Activated CD8-positive, alpha-beta memory T cell treated with anti-CD3 and anti-CD28 coated beads, Interleukin-2, amount 10 ng/mL, durations not matched to agents 7 days and 5 days (primary cell): ENCODE measurements at regions not wholly inside any gene's neighbourhood (a gene's known extent, or its start where the extent isn't known, plus 50 kb on each side); places are given as distances from the start of the nearest gene placed in this dataset.
"Not testable (repeated sequence)": the region's sequence is repeated elsewhere in the genome, so short reads cannot be mapped to it uniquely, and the experiment has no call there.

Experiments
- ATAC-seq: fragments of 150-1000 bp; cut with Tn5 transposase; one replicate; pipeline ENCODE4 v1.10.0; 2021; ENCODE audit warnings: moderate library complexity
- CTCF ChIA-PET: fragments of 350-600 bp; sonication (Branson Sonifier 250); formaldehyde crosslinking; loops from one replicate; lab custom pipeline; 2021; ENCODE audit warnings: antibody characterized with exemption; lab: Charles Lee
- DNase-seq: peaks from one replicate; pipeline ENCODE4 v3.0.0-alpha.2; 2020
- H3K27ac Mint-ChIP-seq: one replicate; pipeline ENCODE4 v1.8.0; 2021; ENCODE audit warnings: mild to moderate bottlenecking, mixed read lengths
- H3K27me3 Mint-ChIP-seq: one replicate; pipeline ENCODE4 v1.8.0; 2021; ENCODE audit warnings: mixed read lengths
- H3K36me3 Mint-ChIP-seq: one replicate; pipeline ENCODE4 v1.8.0; 2021; ENCODE audit warnings: mild to moderate bottlenecking, mixed read lengths
- H3K4me1 Mint-ChIP-seq: one replicate; pipeline ENCODE4 v1.8.0; 2021; ENCODE audit warnings: mixed read lengths
- H3K4me3 Mint-ChIP-seq: one replicate; pipeline ENCODE4 v1.8.0; 2021; ENCODE audit warnings: mild to moderate bottlenecking, moderate library complexity, mixed read lengths
- H3K9me3 Mint-ChIP-seq: one replicate; pipeline ENCODE4 v1.8.0; 2022; ENCODE audit warnings: low read depth, mixed read lengths

DNA sequence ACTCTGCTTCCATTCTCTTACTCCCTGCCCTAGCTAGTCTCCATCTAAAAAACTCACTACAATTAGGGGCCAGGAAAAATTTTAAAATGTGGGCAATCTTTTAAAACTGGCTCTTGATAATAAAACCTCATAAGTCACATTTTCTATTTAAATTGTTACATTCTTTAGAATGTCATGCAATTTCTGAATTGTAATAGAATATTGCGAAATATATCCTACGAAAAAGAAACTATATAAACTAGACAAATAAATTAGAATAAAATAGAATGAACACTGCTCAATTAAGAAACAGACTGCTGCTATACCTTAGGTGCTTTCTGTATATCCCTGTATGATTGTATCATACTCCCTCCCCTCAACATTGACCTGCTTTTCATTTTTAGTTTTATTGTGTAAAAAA, 826.0 kb downstream of the IGSF11 start:
- Mint-ChIP-seq H3K27me3 (no peaks in the 10 kb centered on the region), H3K36me3 (no peaks in the 10 kb centered on the region), H3K4me3 (no peak overlapping the region), H3K27ac (no peak overlapping the region), H3K9me3 (peaks cover 2% of the 10 kb centered on the region), H3K4me1 (no peaks in the 10 kb centered on the region)
- CTCF ChIA-PET = no interaction called here
- ATAC-seq (no peak), DNase-seq (no peak)

DNA sequence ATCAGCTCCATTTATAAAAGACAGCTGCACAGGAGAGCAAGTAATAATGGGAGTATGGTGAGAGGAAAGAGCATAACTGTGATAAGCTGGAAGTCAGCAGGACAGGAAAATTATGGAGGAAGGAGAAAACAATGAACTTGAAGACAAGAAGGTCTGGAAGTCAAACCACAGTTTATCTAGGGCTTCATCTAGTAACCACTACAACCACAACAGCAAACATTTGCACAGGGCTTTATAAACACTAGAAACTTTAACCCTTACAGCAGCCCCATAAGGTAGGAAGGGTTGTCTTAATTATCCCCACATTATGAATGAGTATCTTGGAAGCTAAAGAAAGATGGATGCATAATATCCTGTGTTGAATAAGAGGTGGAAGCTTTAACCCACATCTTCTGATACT, 820.8 kb downstream of the IGSF11 start:
- peaks cover 2% of the 10 kb centered on the region for H3K9me3 Mint-ChIP-seq
- DNase-seq (no peak), ATAC-seq (no peak)
- H3K27ac Mint-ChIP-seq = no peak overlapping the region
- H3K4me3 Mint-ChIP-seq = no peak overlapping the region
- H3K4me1 Mint-ChIP-seq = no peaks in the 10 kb centered on the region
- no peaks in the 10 kb centered on the region for H3K36me3 Mint-ChIP-seq
- no peaks in the 10 kb centered on the region for H3K27me3 Mint-ChIP-seq
- CTCF ChIA-PET = no interaction called here

DNA sequence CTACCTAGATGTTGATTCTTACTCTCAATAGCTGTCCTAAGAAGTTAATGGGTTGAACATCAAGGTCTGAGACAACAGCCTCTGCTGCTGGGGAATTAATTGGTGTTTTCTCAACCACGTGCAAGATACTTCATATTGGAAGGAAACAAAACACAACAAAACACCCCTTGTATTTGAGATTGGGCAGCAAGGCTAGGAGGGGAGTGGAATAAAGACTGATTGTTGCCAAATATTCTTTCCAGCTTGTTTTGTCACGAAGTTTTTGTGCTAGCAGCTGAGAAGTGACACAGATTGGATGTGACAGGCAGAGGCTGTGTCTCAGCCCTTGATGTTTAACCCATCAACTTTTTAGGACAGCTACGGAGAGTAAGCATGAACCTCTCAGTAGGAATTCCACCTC, 808.4 kb downstream of the IGSF11 start:
- ATAC-seq = no peak
- Mint-ChIP-seq H3K4me1 (no peaks in the 10 kb centered on the region), H3K4me3 (no peak overlapping the region), H3K27ac (no peak overlapping the region), H3K36me3 (no peaks in the 10 kb centered on the region), H3K9me3 (peaks cover 3% of the 10 kb centered on the region), H3K27me3 (no peaks in the 10 kb centered on the region)
- no peak for DNase-seq
- CTCF ChIA-PET = no interaction called here

DNA sequence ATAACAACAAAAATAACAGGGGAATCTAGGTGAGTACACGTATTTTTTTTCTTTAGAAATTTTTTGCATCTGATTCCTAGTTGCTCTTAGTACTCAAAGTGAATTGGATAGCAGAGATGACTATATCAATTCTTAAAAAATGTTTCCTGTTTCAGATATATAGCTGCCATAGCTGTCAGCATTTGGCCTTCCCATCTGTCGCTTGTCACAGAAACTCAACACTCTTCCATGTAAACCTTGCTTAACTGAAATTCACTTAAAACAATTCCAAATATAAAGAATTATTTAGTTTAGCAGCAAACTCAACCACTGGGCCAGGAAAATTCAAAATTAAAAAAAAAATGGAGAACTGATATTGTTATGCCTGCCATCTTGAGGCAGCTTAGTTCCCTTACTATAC, 807.5 kb downstream of the IGSF11 start:
- H3K27me3 Mint-ChIP-seq = no peaks in the 10 kb centered on the region
- ATAC-seq (no peak), DNase-seq (no peak)
- CTCF ChIA-PET = no interaction called here
- H3K27ac Mint-ChIP-seq = no peak overlapping the region
- peaks cover 3% of the 10 kb centered on the region for H3K9me3 Mint-ChIP-seq
- H3K4me1 Mint-ChIP-seq = no peaks in the 10 kb centered on the region
- H3K36me3 Mint-ChIP-seq = no peaks in the 10 kb centered on the region
- no peak overlapping the region for H3K4me3 Mint-ChIP-seq

DNA sequence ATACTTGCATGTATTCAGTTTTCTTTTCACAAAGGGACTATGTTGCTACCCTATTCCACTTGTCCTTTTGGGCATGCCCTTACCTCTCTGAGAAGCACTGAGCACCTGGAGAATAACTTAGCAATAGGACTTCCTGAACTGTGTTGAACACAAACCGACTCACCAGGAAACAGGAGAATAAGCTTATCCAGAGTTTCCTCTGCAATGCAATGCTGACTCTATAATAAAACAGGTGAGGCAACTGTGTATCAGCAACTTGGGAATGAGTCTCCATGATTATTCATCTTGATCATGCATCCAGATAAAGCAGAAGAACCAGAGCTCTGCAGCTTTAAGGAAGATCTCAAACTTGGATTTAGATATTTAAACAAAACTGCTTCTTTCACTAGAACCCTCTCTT, 806.5 kb downstream of the IGSF11 start:
- DNase-seq (no peak), ATAC-seq (no peak)
- Mint-ChIP-seq H3K27me3 (no peaks in the 10 kb centered on the region), H3K4me1 (no peaks in the 10 kb centered on the region), H3K9me3 (peaks cover 3% of the 10 kb centered on the region), H3K27ac (no peak overlapping the region), H3K36me3 (no peaks in the 10 kb centered on the region), H3K4me3 (no peak overlapping the region)
- CTCF ChIA-PET = no interaction called here

DNA sequence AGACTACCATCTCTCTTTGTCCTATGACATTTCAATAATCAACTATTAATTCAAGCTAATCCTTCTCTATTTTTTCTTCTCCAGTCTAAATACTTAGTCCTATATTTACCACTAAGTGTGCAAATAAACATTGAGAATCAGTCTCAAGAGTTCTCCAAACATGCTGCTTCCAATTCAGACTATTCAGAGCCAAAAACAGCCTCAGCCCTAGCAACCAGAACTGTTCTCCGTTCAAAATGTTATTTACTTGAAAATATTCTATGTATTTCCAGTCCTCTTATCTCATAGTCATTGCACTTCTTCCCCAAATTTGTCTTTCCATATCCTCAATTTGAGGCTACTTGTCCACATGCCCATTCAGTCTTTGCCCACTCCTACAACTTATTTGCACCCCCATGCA, 805.5 kb downstream of the IGSF11 start:
- H3K36me3 Mint-ChIP-seq = no peaks in the 10 kb centered on the region
- no peak overlapping the region for H3K4me3 Mint-ChIP-seq
- ATAC-seq (no peak), DNase-seq (no peak)
- peaks cover 3% of the 10 kb centered on the region for H3K9me3 Mint-ChIP-seq
- CTCF ChIA-PET = no interaction called here
- no peaks in the 10 kb centered on the region for H3K4me1 Mint-ChIP-seq
- H3K27ac Mint-ChIP-seq = no peak overlapping the region
- H3K27me3 Mint-ChIP-seq = no peaks in the 10 kb centered on the region

DNA sequence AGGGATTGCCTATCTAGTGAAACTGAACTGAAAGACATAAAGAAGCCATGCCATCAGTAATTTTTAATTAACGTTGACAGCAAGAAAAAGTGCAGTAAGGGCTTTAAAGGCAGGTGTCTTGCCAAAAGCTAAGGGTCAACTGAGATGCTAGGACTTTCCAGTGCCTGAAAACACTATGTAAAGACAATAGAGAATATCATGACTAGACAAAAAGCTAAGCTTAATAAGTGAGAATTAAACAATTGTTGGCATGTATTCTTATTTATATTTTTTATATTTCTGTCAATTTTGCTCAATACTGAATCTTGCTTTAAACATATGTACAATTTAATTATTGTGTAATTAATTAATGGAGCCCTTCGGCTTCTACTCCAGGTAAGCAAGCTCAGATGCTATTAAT, 803.1 kb downstream of the IGSF11 start:
- Mint-ChIP-seq H3K36me3 (no peaks in the 10 kb centered on the region), H3K4me3 (no peak overlapping the region), H3K27me3 (no peaks in the 10 kb centered on the region), H3K27ac (no peak overlapping the region), H3K9me3 (peaks cover 3% of the 10 kb centered on the region), H3K4me1 (no peaks in the 10 kb centered on the region)
- CTCF ChIA-PET = no interaction called here
- ATAC-seq (no peak), DNase-seq (no peak)

DNA sequence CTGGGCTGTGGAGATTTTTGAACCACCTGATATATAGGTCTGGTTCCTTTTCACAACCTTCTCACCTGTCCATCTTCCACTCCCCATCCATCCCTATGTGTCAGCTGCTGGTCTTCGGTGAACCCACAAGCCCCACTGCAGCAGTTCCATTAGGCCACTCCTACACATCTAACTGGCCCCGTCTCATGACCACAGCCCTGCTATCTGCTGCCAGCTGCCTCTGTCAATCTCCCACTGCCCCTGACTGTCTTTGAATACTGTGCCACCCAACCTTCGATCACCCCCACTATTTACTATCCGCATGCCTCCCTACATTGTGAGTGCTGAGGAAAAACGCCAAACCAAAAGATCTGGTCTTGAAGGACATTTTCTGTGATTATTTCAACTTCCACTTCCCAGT, 795.4 kb downstream of the IGSF11 start:
- ATAC-seq (no peak), DNase-seq (no peak)
- Mint-ChIP-seq H3K27me3 (no peaks in the 10 kb centered on the region), H3K27ac (no peak overlapping the region), H3K4me1 (no peaks in the 10 kb centered on the region), H3K9me3 (peaks cover 1% of the 10 kb centered on the region), H3K36me3 (no peaks in the 10 kb centered on the region), H3K4me3 (no peak overlapping the region)
- CTCF ChIA-PET = no interaction called here

DNA sequence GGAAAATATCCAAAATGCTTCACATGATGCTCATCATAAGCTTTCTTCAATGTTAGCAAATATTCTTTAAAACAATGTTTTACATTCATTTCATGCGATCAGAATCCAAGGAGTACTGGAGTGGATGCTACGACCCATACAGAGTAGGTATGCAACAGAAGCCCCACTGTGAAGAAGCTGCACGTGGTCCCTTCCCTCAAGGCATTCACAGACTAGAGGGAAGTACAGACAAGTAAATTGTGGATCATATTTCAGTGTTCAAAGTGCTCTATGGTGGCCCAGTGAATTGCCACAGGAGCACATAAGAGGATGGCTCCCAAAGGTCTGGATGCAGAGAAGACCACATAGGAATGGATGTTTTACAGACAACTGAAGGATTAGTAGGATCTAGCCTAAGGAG, 789.9 kb downstream of the IGSF11 start:
- H3K36me3 Mint-ChIP-seq = no peaks in the 10 kb centered on the region
- ATAC-seq (no peak), DNase-seq (no peak)
- CTCF ChIA-PET = no interaction called here
- H3K9me3 Mint-ChIP-seq = peaks cover 1% of the 10 kb centered on the region
- H3K27me3 Mint-ChIP-seq = no peaks in the 10 kb centered on the region
- H3K4me3 Mint-ChIP-seq = no peak overlapping the region
- no peak overlapping the region for H3K27ac Mint-ChIP-seq
- no peaks in the 10 kb centered on the region for H3K4me1 Mint-ChIP-seq

DNA sequence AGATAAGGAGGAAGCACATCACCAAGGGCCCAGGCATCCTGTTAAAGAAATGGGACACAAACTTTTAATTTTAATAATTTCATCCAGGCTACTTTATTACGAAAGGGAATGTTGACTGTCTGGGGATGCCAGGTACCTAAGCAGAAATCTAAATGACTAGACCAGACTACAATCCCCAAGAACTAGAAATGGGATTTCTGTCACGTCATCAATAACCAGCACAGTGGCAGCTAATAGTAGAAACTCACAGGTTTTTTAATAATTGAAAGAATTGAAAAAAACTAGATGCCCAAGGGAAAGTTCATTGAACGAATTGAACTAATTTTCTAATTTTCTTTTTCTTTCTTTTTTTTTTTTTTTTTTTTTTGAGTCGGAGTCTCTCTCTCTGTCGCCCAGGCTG, 789.3 kb downstream of the IGSF11 start:
- no peaks in the 10 kb centered on the region for H3K4me1 Mint-ChIP-seq
- H3K9me3 Mint-ChIP-seq = peaks cover 1% of the 10 kb centered on the region
- H3K27me3 Mint-ChIP-seq = no peaks in the 10 kb centered on the region
- ATAC-seq (no peak), DNase-seq (no peak)
- CTCF ChIA-PET = no interaction called here
- H3K4me3 Mint-ChIP-seq = no peak overlapping the region
- H3K36me3 Mint-ChIP-seq = no peaks in the 10 kb centered on the region
- no peak overlapping the region for H3K27ac Mint-ChIP-seq

DNA sequence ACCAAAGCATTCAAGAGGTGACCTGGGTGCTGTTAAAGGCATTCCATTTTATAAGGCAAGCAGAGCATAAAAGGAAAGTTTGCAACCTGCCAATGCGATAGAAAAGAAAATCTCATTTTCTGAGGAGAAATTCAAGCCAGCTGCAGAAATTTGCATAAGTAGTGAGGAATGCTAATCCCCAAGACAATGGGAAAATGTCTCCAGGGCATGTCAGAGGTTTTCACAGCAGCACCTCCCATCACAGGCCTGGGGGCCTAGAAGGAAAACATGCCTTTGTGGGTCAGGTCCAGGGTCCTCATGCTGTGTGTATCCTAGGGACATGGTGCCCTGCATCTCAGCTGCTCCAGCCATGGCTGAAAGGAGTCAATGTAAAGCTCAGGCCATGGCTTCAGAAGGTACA, 775.8 kb downstream of the IGSF11 start:
- H3K36me3 Mint-ChIP-seq, H3K27me3 Mint-ChIP-seq, H3K4me1 Mint-ChIP-seq, CTCF ChIA-PET, DNase-seq, H3K4me3 Mint-ChIP-seq, H3K27ac Mint-ChIP-seq, ATAC-seq: not testable (repeated sequence)
- H3K9me3 Mint-ChIP-seq = peaks cover 11% of the 10 kb centered on the region

DNA sequence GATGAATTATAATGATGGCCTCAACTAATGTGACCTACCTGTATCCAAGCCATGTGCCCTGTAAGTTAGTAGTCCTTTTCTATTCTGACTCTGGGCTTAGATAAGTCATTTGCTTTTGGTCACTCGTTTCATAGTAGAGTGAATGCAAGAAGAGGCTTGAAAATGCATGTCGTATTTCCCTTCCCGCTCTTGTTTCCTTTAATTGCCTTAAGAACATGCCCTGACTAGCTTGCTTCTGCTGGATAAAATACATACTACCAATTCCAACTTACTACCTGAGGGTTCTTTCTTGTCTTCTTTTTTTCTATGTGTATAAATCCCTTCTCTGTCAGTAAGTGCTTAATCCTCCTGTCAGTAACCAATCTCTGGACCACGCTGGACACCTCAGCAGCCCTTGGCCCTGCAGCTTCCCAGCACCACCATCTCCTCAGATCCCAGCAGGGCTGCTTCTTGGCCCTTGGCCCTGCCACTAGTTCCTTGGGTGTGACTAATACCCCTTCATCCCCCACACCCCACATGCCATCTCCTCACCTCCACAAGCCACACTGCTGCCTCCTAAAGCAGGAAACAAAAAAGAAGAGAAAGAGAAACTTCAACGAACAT, 771.7 kb downstream of the IGSF11 start:
- Mint-ChIP-seq H3K9me3 (peaks cover 4% of the 10 kb centered on the region), H3K4me1 (no peaks in the 10 kb centered on the region), H3K27me3 (no peaks in the 10 kb centered on the region), H3K36me3 (no peaks in the 10 kb centered on the region), H3K27ac (no peak overlapping the region), H3K4me3 (no peak overlapping the region)
- no peak for DNase-seq
- ATAC-seq = no peak
- CTCF ChIA-PET = no interaction called here

DNA sequence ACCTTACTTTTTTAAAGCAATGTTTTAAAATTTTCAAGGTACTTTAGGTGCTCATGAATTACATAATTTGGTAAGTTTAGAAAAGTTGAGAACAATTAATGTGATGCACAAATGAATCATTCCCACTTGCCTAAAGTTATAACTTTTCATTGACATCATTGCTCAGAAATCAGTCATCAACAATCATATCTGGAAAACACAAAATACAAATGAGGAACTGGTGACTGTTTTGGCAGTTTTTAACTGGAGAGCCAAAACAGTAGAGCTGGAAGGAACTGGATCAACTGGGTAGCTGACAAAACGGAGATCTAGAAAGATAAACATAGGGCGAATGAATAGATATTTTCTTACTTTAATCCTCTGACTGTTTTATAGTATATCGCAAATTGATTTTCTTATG, 767.1 kb downstream of the IGSF11 start:
- CTCF ChIA-PET = no interaction called here
- Mint-ChIP-seq H3K9me3 (peaks cover 14% of the 10 kb centered on the region), H3K4me3 (no peak overlapping the region), H3K4me1 (no peaks in the 10 kb centered on the region), H3K27ac (no peak overlapping the region), H3K36me3 (no peaks in the 10 kb centered on the region), H3K27me3 (no peaks in the 10 kb centered on the region)
- DNase-seq = no peak
- no peak for ATAC-seq

DNA sequence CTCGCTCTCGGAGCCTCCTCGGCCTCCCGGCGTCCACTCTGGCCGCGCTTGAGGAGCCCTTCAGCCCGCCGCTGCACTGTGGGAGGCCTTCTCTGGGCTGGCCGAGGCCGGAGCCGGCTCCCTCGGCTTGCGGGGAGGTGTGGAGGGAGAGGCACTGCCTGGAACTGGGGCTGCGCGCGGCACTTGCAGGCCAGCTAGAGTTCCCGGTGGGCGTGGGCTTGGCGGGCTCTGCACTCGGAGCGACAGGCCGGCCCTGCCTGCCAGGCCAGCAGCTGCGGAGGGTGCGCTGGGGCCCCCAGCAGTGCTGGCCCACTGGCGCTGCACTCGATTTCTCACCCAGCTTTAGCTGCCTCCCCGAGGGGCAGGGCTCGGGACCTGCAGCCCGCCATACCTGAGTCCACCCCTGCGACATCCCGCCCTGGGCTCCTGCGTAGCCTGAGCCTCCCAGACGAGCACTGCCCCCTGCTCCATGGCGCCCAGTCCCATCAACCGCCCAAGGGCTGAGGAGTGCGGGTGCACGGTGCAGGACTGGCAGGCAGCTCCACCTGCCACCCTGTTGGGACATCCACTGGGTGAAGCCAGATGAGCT, 765.0 kb downstream of the IGSF11 start:
- DNase-seq = no peak
- Mint-ChIP-seq H3K36me3 (no peaks in the 10 kb centered on the region), H3K27me3 (no peaks in the 10 kb centered on the region), H3K4me1 (no peaks in the 10 kb centered on the region), H3K9me3 (peaks cover 14% of the 10 kb centered on the region), H3K4me3 (no peak overlapping the region), H3K27ac (no peak overlapping the region)
- ATAC-seq = no peak
- CTCF ChIA-PET = no interaction called here

DNA sequence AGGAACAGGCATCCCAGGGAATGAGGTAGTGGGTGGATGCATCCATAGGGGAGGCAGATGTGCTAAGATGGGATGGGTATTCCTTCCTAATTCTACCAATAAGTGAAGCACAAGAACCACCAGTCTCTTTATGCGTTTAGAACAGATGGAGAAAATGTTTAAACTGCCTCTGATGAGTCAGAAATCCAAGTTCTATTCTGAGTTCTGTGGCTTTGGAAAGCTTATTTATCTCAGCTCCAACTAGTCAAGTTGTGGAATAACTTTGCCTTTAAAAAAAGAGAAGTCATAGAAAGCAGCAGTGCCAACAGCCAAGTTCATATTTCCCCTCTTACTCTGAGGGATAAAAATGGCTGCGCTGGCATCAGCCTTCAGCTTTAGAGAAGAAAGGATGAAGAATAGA, 761.7 kb downstream of the IGSF11 start:
- DNase-seq (no peak), ATAC-seq (no peak)
- Mint-ChIP-seq H3K27me3 (no peaks in the 10 kb centered on the region), H3K27ac (no peak overlapping the region), H3K4me3 (no peak overlapping the region), H3K9me3 (peaks cover 16% of the 10 kb centered on the region), H3K4me1 (no peaks in the 10 kb centered on the region), H3K36me3 (no peaks in the 10 kb centered on the region)
- CTCF ChIA-PET = no interaction called here
